Astrocyte of the cerebellum (primary cell): ENCODE measurements at regions not wholly inside any gene's neighbourhood (a gene's known extent, or its start where the extent isn't known, plus 50 kb on each side); places are given as distances from the start of the nearest gene placed in this dataset.
A peak's percentile ranks its signal among the peaks of the same experiment; 100 is the strongest.
"Not testable (repeated sequence)": the region's sequence is repeated elsewhere in the genome, so short reads cannot be mapped to it uniquely, and the experiment has no call there.

Experiments used
- DNase-seq: peaks from one replicate; pipeline ENCODE4 v3.0.0-alpha.2; 2011; ENCODE audit warnings: low read depth
- H3K4me3 ChIP-seq: 2 replicates; pipeline ENCODE4 v1.5.1; 2011; ENCODE audit warnings: mild to moderate bottlenecking, low read depth, low read length, moderate library complexity
- CTCF ChIP-seq: IDR thresholded peaks from 2 replicates; pipeline ENCODE4 v1.5.1; 2012; ENCODE audit warnings: low read length, low read depth, moderate library complexity, mild to moderate bottlenecking; ENCODE audit errors: missing control alignments
- in situ Hi-C: cut with HindIII; loops from 2 replicates; pipeline ENCODE4 v1.10.0; 2017; ENCODE audit warnings: low sequenced_read_pairs

- TF ChIP-seq CTCF: no peak
- peak; percentile 2 for DNase-seq
- no peak overlapping the region for H3K4me3 ChIP-seq
- in situ Hi-C loops: no loop called here
Observed at GRCh38 chr11:87529486-87529885, 491.8 kb downstream of the TMEM135 start.

- TF ChIP-seq CTCF: no peak
- no peak overlapping the region for H3K4me3 ChIP-seq
- DNase-seq: no peak
- in situ Hi-C loops: no loop called here
Observed at GRCh38 chr11:87528752-87529151, 491.0 kb downstream of the TMEM135 start.

- DNase-seq: no peak
- in situ Hi-C loops: no loop called here
- TF ChIP-seq CTCF: no peak
- no peak overlapping the region for H3K4me3 ChIP-seq
Observed at GRCh38 chr11:87523276-87523675, 485.5 kb downstream of the TMEM135 start.

GRCh38 chr11:87518266-87518665 lies 480.5 kb downstream of the TMEM135 start:
- in situ Hi-C loops: no loop called here
- TF ChIP-seq CTCF: no peak
- no peak for DNase-seq
- no peak overlapping the region for H3K4me3 ChIP-seq

GRCh38 chr11:87517351-87517750 lies 479.6 kb downstream of the TMEM135 start:
- no peak overlapping the region for H3K4me3 ChIP-seq
- DNase-seq: no peak
- no peak for TF ChIP-seq CTCF
- in situ Hi-C loops: no loop called here

- in situ Hi-C loops: not testable (repeated sequence)
Observed at GRCh38 chr11:87507722-87508121, 470.0 kb downstream of the TMEM135 start.

GRCh38 chr11:87506946-87507345 lies 469.2 kb downstream of the TMEM135 start:
- H3K4me3 ChIP-seq, in situ Hi-C loops, DNase-seq: not testable (repeated sequence)

More at GRCh38 chr11:87507722-87508121, 470.0 kb downstream of the TMEM135 start:
- not testable (repeated sequence) for DNase-seq, H3K4me3 ChIP-seq

- no peak overlapping the region for H3K4me3 ChIP-seq
- in situ Hi-C loops: no loop called here
- no peak for TF ChIP-seq CTCF
- no peak for DNase-seq
Observed at GRCh38 chr11:87501388-87501787, 463.7 kb downstream of the TMEM135 start.

- in situ Hi-C loops, DNase-seq, H3K4me3 ChIP-seq: not testable (repeated sequence)
Observed at GRCh38 chr11:87494936-87495335, 457.2 kb downstream of the TMEM135 start.

- DNase-seq, in situ Hi-C loops, H3K4me3 ChIP-seq: not testable (repeated sequence)
Observed at GRCh38 chr11:87494026-87494425, 456.3 kb downstream of the TMEM135 start.
